GM20000 (cell line): ENCODE measurements at regions not wholly inside any gene's neighbourhood (a gene's known extent, or its start where the extent isn't known, plus 50 kb on each side); places are given as distances from the start of the nearest gene placed in this dataset.

ENCODE experiments used
- DNase-seq: peaks from one replicate; pipeline ENCODE4 v3.0.0; 2012; ENCODE audit warnings: low spot score
- CTCF ChIP-seq: IDR thresholded peaks from 2 replicates; pipeline ENCODE4 v1.5.1; 2012; ENCODE audit warnings: mild to moderate bottlenecking, control low read depth; ENCODE audit errors: extremely low read depth, missing control alignments

- DNase-seq, result no peak
- no peak for TF ChIP-seq CTCF
Measured at GRCh38 chr7:15018981-15019380, 116.4 kb upstream of the DGKB start.

GRCh38 chr7:15016766-15017165 lies 114.2 kb upstream of the DGKB start:
- TF ChIP-seq CTCF, result no peak
- DNase-seq, result no peak

- no peak for TF ChIP-seq CTCF
Measured at GRCh38 chr7:15016315-15016667, 113.7 kb upstream of the DGKB start.

GRCh38 chr7:15015545-15016314 lies 113.2 kb upstream of the DGKB start:
- peak; percentile 33 for TF ChIP-seq CTCF
- DNase-seq, result peak; percentile 49

More at GRCh38 chr7:15016315-15016667, 113.7 kb upstream of the DGKB start:
- DNase-seq, result no peak

- TF ChIP-seq CTCF, result no peak
- DNase-seq, result no peak
Measured at GRCh38 chr7:15012135-15012534, 109.6 kb upstream of the DGKB start.

- no peak for TF ChIP-seq CTCF
- DNase-seq, result no peak
Measured at GRCh38 chr7:15011289-15011688, 108.7 kb upstream of the DGKB start.

GRCh38 chr7:15007507-15007906 lies 105.0 kb upstream of the DGKB start:
- DNase-seq, result no peak
- TF ChIP-seq CTCF, result no peak
